ENCODE measurements at regions not wholly inside any gene's neighbourhood (a gene's known extent, or its start where the extent isn't known, plus 50 kb on each side); places are given as distances from the start of the nearest gene placed in this dataset.

DNA sequence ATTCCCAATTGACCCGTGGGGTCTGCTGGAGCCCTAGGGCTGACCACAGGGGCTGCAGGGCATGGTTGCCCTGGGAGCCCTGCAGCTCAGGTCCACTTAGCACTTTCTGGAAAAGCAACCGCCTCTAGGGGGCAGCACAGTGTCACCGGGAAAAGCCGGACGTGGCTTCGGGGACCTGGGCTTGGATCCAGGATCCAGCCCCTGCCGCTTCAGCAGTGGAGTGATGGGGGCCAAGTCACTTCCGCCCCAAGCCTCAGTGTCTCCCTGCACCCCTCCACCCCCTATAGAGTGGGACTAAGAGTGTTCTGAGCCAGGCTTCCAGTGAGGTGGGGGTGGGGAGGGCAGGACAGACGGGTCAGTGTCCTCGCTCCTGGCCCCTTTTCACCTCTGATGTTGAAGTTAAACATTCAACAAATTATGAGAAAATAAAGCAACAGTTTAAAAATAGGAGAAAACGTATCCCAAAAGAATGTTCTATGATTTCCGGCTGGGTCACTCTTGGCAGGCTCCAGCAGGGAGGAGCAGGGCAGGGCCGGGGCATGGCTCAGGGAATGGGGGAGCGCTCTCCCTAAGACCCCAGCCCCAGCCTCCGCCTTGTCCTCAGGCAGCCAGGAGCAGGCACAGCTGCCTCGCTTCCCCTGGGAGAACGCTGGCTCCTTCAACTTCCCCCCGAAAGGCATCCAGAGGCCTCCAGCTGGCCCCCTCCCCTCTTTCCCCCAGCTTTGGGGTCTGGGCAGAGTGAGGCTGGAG lies 96.5 kb upstream of the FGF3 start:
- no peak for TF ChIP-seq FOXM1 (IDR thresholded peaks at IDR 0.05; ENCODE audit: borderline replicate concordance)
- TF ChIP-seq NFRKB (IDR thresholded peaks at IDR 0.05): no peak
- no peak for TF ChIP-seq SP1 (IDR thresholded peaks at IDR 0.05)
- no peak for TF ChIP-seq ELF4 (IDR thresholded peaks at IDR 0.05)
- no peak for TF ChIP-seq HDGF (IDR thresholded peaks at IDR 0.05; ENCODE audit: borderline replicate concordance)
- no peak for TF ChIP-seq TARDBP (IDR thresholded peaks at IDR 0.05)
